ENCODE measurements at regions not wholly inside any gene's neighbourhood (a gene's known extent, or its start where the extent isn't known, plus 50 kb on each side); places are given as distances from the start of the nearest gene placed in this dataset.

DNA sequence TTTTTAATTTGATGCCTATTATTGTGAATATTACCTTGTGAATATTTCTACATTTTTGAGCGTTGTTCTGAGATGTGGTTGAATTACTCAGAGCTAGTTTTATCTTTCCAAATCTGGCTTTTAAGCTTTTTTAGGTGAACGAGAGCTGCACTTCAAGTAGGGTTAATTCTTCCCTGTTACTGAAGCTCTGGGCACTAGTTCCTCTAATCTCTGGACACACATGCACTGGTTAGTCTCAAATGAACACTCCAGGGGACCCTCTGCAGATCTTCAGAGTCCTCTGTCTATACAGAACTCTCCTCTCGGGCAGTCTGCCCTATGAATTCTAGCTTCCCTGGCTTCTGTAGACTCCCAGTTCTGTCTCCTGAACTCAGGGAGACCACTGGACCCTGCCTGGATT is 237.5 kb upstream of the TBC1D5 start:
- H3K36me3 ChIP-seq (ENCODE audit: control insufficient read depth, insufficient read depth, low read length): no peaks in the 10 kb centered on the region
- H3K4me1 ChIP-seq (ENCODE audit: control insufficient read depth, insufficient read depth, low read length): no peaks in the 10 kb centered on the region
- WGBS (ENCODE audit: insufficient coverage): 39% methylated on average over 2 of the region's 3 CpGs
- no peak overlapping the region for H3K27ac ChIP-seq (ENCODE audit: low read length)
- H3K9me3 ChIP-seq (replicated peaks; ENCODE audit: control insufficient read depth, low read depth, low read length): no peaks in the 10 kb centered on the region
- no peak for DNase-seq
- no peak overlapping the region for H3K4me3 ChIP-seq (ENCODE audit: low read length)
- no peaks in the 10 kb centered on the region for H3K27me3 ChIP-seq (ENCODE audit: control insufficient read depth, insufficient read depth, low read length)

DNA sequence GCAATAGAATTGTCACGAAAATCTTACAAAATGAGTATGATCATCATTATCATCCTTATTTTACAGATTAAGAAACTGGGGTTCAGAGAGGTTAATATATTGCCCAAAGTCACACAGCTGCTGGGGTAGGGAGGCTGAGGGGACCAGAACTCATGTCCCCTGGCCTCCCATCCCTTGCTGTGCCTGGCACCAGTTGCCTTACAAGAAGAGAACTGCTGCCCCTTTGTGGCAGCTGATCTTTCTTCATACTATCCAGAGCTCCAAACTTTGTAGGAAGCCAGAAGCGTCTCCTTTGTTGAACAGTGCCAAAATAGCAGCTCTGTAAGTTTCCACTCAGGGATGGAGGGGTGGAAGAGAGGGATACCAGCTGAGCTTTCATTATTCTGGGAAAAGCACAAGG is 236.8 kb upstream of the TBC1D5 start:
- Histone ChIP-seq H3K36me3 (ENCODE audit: control insufficient read depth, insufficient read depth, low read length) (no peaks in the 10 kb centered on the region), H3K4me1 (ENCODE audit: control insufficient read depth, insufficient read depth, low read length) (no peaks in the 10 kb centered on the region), H3K4me3 (ENCODE audit: low read length) (no peak overlapping the region), H3K9me3 (replicated peaks; ENCODE audit: control insufficient read depth, low read depth, low read length) (no peaks in the 10 kb centered on the region), H3K27me3 (ENCODE audit: control insufficient read depth, insufficient read depth, low read length) (no peaks in the 10 kb centered on the region), H3K27ac (ENCODE audit: low read length) (no peak overlapping the region)
- peak; percentile 23 for DNase-seq
- no CpG with 5 or more reads among the region's 2 CpGs for WGBS (ENCODE audit: insufficient coverage)

DNA sequence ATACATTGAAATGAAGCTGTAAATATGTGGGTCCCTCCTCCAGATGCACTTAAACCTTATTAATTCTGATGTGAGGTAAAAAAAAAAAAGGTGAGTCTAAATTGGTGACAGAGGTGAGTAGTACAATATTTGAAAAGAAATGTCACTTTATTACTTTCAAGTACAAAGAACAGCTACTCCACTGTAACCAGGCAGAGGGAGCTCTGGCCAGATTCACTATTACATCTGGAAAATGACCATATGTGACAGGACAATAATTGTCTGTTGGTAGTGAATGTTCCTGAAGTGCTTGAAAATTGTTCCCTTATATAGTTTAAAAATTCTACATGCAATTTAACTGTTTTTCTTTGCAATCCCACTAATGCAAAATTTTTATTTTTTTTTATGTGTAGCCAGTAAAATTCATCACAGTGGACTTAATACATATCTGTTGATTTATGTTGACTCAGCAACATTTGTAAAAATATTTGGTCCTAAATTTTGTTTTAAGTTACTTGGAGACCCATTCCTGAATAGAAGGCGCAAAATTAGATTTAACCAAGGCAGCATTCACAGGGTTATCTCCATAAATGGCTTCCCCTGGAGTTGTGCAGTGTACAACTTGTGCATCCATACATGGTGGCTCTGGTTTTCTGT is 231.9 kb upstream of the TBC1D5 start:
- Histone ChIP-seq H3K27ac (ENCODE audit: low read length) (no peak overlapping the region), H3K36me3 (ENCODE audit: control insufficient read depth, insufficient read depth, low read length) (no peaks in the 10 kb centered on the region), H3K9me3 (replicated peaks; ENCODE audit: control insufficient read depth, low read depth, low read length) (no peaks in the 10 kb centered on the region), H3K4me1 (ENCODE audit: control insufficient read depth, insufficient read depth, low read length) (no peaks in the 10 kb centered on the region), H3K4me3 (ENCODE audit: low read length) (no peak overlapping the region), H3K27me3 (ENCODE audit: control insufficient read depth, insufficient read depth, low read length) (no peaks in the 10 kb centered on the region)
- WGBS (ENCODE audit: insufficient coverage): 100% methylated on average over 1 of the region's 1 CpG
- DNase-seq: peak; percentile 4

DNA sequence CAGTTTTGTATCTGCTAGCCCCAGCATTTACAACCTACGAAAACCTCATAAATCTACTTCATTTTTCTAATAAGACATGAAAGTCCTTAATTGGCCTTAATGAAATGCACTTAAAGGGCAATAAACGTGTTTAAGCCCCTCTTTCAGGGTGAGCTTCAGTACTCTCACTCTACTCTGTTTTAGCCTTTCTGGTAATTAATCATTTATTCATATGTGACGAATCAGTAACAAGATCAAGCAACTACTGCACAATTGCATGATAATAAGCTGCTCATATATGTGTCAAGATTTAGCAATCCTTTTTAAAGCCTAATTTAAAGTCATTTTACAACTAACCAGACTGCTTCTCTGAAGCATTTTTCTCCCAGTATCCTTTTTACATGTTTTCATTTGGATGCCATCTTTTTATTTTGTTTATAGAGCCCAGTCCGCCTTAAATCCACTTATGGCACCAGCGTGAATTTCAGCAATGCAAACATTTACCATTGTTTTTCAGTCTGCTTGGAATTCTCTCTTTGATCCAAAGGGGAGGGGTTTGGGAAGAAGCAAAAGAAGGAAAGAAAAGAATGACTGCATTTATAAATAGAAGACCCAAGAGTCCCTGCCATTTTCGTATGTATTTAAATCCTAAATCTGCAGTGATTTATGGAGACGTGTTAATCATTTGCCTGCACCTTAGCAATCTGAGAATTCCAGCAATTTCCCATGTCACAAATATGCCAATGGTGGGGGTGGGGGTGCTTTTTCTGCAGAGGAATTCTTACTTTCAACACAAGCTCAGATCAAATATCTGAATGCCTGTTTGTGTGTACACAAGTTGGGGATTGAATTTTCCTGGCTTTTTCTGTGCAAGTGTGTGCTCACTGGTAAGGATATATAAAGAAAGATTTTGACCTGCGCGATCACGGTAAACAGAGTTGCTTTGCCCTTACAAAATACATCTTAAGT is 230.8 kb upstream of the TBC1D5 start:
- H3K27ac ChIP-seq (ENCODE audit: low read length): no peak overlapping the region
- no peak overlapping the region for H3K4me3 ChIP-seq (ENCODE audit: low read length)
- DNase-seq: peak; percentile 4
- H3K36me3 ChIP-seq (ENCODE audit: control insufficient read depth, insufficient read depth, low read length): no peaks in the 10 kb centered on the region
- H3K4me1 ChIP-seq (ENCODE audit: control insufficient read depth, insufficient read depth, low read length): no peaks in the 10 kb centered on the region
- H3K9me3 ChIP-seq (replicated peaks; ENCODE audit: control insufficient read depth, low read depth, low read length): no peaks in the 10 kb centered on the region
- no peaks in the 10 kb centered on the region for H3K27me3 ChIP-seq (ENCODE audit: control insufficient read depth, insufficient read depth, low read length)
- WGBS (ENCODE audit: insufficient coverage): no CpG with 5 or more reads among the region's 10 CpGs

DNA sequence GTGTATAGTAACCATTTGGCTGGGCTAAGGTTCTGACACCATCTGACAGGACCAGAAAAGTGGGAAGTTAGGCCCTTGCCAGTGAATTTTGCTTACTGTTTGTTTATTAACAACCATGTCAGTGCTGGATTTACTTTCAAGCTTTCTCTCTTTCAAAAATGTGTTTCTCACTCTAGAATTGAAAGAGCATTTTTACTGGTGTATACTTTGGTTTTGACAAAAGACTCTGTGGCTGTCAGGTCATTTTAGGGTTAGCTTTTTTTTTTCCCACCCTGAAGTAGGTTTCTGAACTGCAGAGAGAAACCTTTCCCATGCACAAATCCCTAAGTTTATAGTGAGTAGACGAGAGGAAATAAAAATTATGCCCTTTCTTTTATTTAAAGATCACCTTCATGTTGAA is 230.0 kb upstream of the TBC1D5 start:
- Histone ChIP-seq H3K4me3 (ENCODE audit: low read length) (no peak overlapping the region), H3K27ac (ENCODE audit: low read length) (no peak overlapping the region), H3K9me3 (replicated peaks; ENCODE audit: control insufficient read depth, low read depth, low read length) (no peaks in the 10 kb centered on the region), H3K4me1 (ENCODE audit: control insufficient read depth, insufficient read depth, low read length) (no peaks in the 10 kb centered on the region), H3K36me3 (ENCODE audit: control insufficient read depth, insufficient read depth, low read length) (no peaks in the 10 kb centered on the region), H3K27me3 (ENCODE audit: control insufficient read depth, insufficient read depth, low read length) (no peaks in the 10 kb centered on the region)
- peak; percentile 23 for DNase-seq
- WGBS (ENCODE audit: insufficient coverage): no CpG with 5 or more reads among the region's 1 CpG

DNA sequence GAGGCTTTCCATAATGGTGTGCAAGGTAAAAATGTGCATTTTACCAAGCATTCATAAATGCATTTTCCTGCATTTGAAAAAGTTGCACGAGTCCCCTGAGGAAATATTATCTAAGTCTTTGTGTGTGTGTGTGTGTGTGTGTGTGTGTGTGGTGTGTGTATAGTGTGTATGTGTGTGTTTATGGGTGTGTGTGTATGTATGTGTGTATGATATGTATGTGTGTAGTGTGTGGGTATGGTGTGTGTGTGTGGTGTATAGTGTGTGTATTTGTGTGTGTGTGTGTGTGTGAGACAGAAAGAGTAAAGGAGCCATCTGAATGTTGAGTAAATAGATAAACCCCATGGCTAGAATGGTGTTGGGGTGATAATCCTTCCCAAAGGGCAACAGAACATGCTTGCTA is 229.6 kb upstream of the TBC1D5 start:
- no peak overlapping the region for H3K27ac ChIP-seq (ENCODE audit: low read length)
- 83% methylated on average over 1 of the region's 1 CpG for WGBS (ENCODE audit: insufficient coverage)
- no peaks in the 10 kb centered on the region for H3K4me1 ChIP-seq (ENCODE audit: control insufficient read depth, insufficient read depth, low read length)

DNA sequence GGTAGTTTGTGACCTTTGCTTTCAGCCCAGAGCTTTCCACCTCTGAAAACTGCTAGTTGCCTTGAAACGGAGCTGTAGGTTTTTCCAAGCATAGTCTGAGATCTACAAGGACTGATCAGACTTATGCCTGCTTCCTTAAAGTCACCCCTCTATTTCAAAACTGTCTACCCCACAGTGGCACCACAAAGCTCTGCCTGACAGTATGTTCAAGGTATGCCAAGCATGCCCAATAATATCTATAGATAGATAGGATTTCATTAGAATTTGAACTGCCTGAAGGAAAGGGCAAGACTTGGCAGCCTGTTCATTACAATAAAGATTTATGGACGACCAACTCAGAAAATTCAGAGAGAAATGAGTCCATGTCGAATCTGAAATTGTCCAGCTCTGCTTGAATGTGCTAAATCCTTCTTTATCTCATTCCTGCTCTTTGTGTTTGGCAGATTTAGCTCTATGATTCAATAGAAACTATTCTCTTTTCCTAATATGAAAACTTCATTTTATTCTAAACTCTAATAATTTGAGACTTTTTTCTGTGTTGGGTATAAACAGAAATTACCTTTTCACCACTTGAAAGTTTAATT is 227.6 kb upstream of the TBC1D5 start:
- Histone ChIP-seq H3K9me3 (replicated peaks; ENCODE audit: control insufficient read depth, low read depth, low read length) (no peaks in the 10 kb centered on the region), H3K4me3 (ENCODE audit: low read length) (no peak overlapping the region), H3K27ac (ENCODE audit: low read length) (no peak overlapping the region), H3K36me3 (ENCODE audit: control insufficient read depth, insufficient read depth, low read length) (no peaks in the 10 kb centered on the region), H3K27me3 (ENCODE audit: control insufficient read depth, insufficient read depth, low read length) (no peaks in the 10 kb centered on the region), H3K4me1 (ENCODE audit: control insufficient read depth, insufficient read depth, low read length) (no peaks in the 10 kb centered on the region)
- 39% methylated on average over 2 of the region's 3 CpGs for WGBS (ENCODE audit: insufficient coverage)
- no peak for DNase-seq

More for the DNA sequence above, 229.6 kb upstream of the TBC1D5 start:
- H3K9me3 ChIP-seq (replicated peaks; ENCODE audit: control insufficient read depth, low read depth, low read length): no peaks in the 10 kb centered on the region
- no peaks in the 10 kb centered on the region for H3K36me3 ChIP-seq (ENCODE audit: control insufficient read depth, insufficient read depth, low read length)
- no peak overlapping the region for H3K4me3 ChIP-seq (ENCODE audit: low read length)
- no peak for DNase-seq
- no peaks in the 10 kb centered on the region for H3K27me3 ChIP-seq (ENCODE audit: control insufficient read depth, insufficient read depth, low read length)

DNA sequence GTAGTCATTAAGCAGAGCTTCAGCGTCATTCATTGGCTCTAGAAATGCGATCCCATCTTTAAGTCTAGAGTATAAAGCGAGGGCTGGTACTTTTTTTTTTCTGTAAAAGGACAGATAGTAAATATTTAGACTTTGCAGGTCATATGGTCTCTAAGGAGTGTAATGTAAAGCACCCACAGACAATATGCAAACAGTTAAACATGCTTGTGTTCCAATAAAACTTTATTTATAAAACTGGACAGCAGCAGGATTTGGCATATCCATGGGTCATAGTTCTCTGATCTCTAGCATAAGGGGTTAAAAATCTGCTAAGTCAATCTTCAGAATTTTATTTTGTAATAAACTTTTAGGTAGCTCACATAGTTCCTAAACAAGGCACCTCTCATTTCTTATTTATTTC is 226.8 kb upstream of the TBC1D5 start:
- 100% methylated on average over 2 of the region's 3 CpGs for WGBS (ENCODE audit: insufficient coverage)
- H3K36me3 ChIP-seq (ENCODE audit: control insufficient read depth, insufficient read depth, low read length): no peaks in the 10 kb centered on the region
- no peaks in the 10 kb centered on the region for H3K27me3 ChIP-seq (ENCODE audit: control insufficient read depth, insufficient read depth, low read length)
- H3K4me3 ChIP-seq (ENCODE audit: low read length): no peak overlapping the region
- no peak for DNase-seq
- no peaks in the 10 kb centered on the region for H3K4me1 ChIP-seq (ENCODE audit: control insufficient read depth, insufficient read depth, low read length)
- no peaks in the 10 kb centered on the region for H3K9me3 ChIP-seq (replicated peaks; ENCODE audit: control insufficient read depth, low read depth, low read length)
- H3K27ac ChIP-seq (ENCODE audit: low read length): no peak overlapping the region

DNA sequence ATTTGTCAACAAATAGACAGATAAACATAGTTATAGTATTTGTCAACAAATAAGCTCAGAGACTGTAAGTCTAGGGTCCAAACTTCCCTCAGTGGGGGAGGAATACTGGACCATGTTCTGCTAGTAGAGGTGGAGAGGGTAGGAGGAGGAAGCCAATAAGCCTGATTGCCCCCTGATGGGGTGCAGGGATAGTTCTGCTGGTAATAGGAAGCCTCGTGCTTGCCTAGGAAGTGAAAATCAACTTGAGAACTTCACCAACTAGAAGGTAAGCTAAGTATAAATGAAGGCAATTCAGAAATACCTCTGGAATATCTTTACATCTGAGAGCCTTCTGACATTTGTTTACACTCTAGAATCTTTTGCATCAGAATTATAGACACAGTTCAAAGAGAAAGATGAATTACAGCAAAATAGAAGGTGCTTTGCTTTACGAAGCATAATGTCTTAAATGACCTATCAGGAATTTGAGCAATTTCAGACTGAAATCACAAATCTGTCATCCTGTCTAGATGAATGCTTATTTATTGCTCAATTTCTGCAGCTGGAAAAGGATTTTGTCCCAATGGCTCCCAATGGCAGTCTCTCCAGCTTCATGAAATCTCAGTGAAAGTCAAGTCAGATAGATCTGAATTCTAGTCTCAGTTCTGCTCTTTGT is 225.6 kb upstream of the TBC1D5 start:
- no peak for DNase-seq
- Histone ChIP-seq H3K36me3 (ENCODE audit: control insufficient read depth, insufficient read depth, low read length) (no peaks in the 10 kb centered on the region), H3K27ac (ENCODE audit: low read length) (no peak overlapping the region), H3K4me3 (ENCODE audit: low read length) (no peak overlapping the region), H3K9me3 (replicated peaks; ENCODE audit: control insufficient read depth, low read depth, low read length) (no peaks in the 10 kb centered on the region), H3K27me3 (ENCODE audit: control insufficient read depth, insufficient read depth, low read length) (no peaks in the 10 kb centered on the region), H3K4me1 (ENCODE audit: control insufficient read depth, insufficient read depth, low read length) (no peaks in the 10 kb centered on the region)
- 80% methylated on average over 1 of the region's 2 CpGs for WGBS (ENCODE audit: insufficient coverage)

DNA sequence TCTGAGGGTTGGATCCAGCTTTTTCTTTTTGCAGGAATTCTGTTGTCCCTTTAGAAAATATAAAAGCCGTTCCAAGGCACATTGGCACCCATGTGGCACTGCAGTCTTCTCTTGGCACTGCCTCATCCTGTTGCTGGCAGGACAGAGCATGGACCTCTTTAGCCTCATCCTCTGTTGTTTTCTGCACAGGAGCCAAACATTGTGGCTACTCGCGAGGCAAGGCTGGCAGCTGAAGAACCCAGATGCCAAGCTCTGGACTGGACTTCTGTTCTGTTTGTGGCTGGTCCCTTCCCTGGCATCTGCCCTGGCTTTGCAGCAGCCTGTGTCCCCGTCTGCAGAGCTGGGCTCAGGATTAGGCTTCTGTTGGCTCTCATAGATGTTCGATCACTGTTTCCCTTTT is 224.7 kb upstream of the TBC1D5 start:
- H3K4me3 ChIP-seq (ENCODE audit: low read length): no peak overlapping the region
- peak; percentile 58 for DNase-seq
- WGBS (ENCODE audit: insufficient coverage): 84% methylated on average over 3 of the region's 5 CpGs
- no peak overlapping the region for H3K27ac ChIP-seq (ENCODE audit: low read length)
- H3K4me1 ChIP-seq (ENCODE audit: control insufficient read depth, insufficient read depth, low read length): no peaks in the 10 kb centered on the region
- H3K9me3 ChIP-seq (replicated peaks; ENCODE audit: control insufficient read depth, low read depth, low read length): no peaks in the 10 kb centered on the region
- no peaks in the 10 kb centered on the region for H3K27me3 ChIP-seq (ENCODE audit: control insufficient read depth, insufficient read depth, low read length)
- no peaks in the 10 kb centered on the region for H3K36me3 ChIP-seq (ENCODE audit: control insufficient read depth, insufficient read depth, low read length)

All from muscle of leg (tissue), 3 donors.